HUDEP-2 (cell line): ENCODE measurements at regions not wholly inside any gene's neighbourhood (a gene's known extent, or its start where the extent isn't known, plus 50 kb on each side); places are given as distances from the start of the nearest gene placed in this dataset.

ENCODE experiments used
- DNase-seq, 76 experiments: peaks; one replicate each; lab custom pipeline; 2025; ENCODE audit not compliant: unreplicated experiment in 76 of 76; lab: John Stamatoyannopoulos, UW

DNA sequence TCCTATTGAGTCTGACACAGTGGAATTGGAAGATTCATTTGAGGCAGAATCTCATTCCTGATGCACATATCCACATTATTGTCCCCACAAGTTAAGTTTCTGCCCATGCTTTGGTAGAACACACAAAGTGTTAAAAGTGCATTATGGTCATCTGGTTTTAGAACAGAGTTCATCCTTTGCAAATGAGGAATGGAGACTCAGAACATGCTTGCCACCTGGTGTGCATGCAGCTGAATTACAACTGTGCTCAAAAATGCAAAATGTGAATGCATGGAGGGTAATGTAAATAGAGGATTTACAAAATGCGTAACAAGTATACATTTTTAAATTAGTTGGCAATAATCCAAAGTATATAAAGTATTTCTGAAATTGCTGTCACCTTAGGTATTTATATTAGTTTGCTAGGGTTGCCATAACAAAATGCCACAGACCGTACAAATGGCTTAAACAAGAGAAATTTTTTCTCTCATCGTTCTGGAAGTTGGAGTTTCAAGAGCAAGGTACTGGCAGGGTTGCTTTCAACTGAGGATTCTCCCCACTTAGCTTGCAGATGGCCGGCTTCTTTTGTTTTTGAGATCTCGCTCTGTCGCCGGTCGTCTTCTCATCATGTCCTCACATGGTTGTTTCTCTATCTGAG lies 671.1 kb downstream of the TAF11L14 start:
- DNase-seq, result peak in 1 of 76 experiments; percentile 5

- DNase-seq, result no peak
These were observed 677.0 kb downstream of the TAF11L14 start for GRCh38 chr5:18311266-18311665.

DNA sequence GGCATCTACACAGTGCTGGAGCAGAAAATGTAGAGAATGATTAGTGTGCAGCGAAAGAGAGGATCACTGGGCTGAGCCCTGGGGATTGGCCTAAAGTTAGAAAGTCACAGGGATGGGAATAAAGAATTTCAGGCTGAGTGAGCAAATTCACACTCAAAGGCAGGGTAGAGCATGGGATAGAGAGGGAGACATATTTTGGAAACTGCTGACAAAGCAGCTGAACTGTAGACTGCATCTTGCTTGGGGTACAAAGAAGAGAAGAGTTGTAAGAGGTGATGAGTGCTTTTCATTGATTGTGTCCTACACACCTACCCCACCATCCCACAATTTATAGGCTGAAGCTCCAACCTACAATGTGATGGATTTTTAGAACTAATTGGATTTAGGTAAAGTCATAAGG lies 677.8 kb downstream of the TAF11L14 start:
- no peak for DNase-seq

- peak in 2 of 76 experiments; percentile 1 for DNase-seq
These were observed 680.0 kb downstream of the TAF11L14 start for GRCh38 chr5:18314192-18314778.

DNA sequence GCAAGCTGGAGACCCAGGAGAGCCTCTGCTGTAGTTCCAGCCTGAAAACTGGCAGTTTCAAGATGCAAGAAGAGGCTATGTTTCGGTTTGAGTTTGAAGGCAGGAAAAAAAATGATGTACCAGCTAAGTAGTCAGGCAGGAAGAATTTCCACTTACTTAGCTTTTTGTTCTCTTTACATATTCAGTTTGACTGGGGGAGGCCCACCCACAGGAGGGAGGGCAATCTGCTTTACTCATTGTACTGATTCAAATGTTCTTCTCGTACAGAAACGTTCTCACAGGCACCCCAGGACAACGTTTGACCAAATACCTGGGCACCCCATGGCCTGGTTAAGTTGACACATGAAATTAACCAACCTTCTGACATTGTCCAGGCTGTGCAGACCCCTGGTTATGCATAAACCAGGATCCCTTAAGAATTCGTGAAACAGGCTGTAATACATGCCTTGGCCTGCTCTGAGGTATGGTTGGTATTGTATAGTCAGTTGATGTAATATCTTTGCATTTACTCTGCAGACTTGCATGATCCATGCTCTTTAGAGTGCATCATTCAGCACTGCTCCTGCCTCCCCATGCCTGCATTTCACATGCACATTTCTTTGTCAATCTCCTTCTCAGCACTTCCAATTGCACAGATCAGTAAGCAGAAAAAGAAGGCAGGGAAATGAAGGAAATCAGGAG lies 687.1 kb downstream of the TAF11L14 start:
- no peak for DNase-seq

- DNase-seq, result no peak
These were observed 689.6 kb downstream of the TAF11L14 start for GRCh38 chr5:18323891-18324290.

DNA sequence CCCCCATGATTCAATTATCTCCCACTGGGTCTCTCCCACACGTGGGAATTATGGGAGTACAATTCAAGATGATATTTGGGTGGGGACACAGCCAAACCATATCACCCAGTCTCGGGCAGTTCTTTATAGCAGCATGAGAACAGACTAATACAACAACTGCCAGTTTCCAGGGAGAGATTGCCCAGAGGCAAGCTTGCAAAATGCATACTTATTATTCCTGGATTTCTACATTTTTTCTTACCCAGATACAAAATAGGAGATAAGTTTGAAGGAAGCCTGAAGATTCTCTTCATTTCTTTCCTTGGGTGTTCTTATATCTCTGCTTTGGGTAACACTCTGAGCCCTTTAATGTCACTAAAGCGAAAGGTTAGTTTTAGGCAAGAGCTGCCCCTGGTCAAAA lies 691.2 kb downstream of the TAF11L14 start:
- no peak for DNase-seq

DNA sequence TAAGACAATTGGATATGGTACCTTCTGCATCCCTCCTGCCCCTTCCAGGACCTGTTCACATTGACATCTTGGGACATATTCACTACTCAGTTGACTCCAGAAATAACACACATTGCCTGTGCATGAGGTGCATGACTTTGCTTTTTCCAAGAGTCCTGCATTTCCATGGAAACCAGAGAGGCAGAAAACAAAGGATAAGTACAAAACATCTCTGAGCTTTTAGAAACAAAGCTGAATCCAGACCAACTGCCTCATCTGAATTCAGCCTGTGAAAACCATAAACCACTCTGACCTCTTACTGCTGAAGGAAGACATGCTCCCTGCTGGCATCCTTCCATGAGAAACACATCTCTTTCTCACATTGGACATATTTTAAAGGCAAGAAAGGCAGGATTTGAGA lies 695.1 kb downstream of the TAF11L14 start:
- DNase-seq, result no peak

DNA sequence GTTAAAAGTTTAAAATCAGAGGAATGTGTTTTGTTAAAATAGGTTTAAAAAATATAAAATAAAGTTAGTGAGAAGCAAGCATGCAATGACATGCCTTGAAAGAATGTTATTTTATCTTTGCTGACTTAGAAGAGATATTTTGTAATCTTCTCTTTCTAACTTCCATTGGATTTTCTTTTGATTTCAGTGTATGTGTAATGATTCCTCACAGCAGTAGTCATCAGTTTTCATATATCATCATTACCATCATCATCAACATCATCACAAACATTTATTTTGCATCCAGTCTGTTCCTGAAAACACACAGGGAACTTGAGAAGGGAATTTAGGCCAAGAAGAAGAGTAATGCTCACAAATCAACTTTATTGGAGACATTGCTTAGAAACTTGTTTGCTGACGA lies 699.6 kb downstream of the TAF11L14 start:
- DNase-seq, result no peak

DNA sequence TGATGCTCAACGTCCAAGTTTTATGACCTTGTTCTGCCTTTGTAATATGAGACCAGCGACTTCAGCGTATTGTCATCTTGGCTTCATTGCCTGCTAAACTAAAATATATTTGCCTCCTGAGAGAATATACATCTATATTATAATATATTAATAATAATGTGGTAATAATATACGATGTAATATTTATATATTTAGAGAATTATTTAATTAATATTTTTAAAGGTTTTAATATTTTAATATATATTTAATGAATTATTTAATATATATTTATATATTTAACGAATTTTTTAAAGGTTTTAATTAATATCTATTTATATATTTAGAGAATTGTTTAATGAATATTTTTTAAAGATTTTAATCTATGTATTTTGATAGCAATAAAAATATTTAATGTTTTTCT lies 700.7 kb downstream of the TAF11L14 start:
- no peak for DNase-seq

DNA sequence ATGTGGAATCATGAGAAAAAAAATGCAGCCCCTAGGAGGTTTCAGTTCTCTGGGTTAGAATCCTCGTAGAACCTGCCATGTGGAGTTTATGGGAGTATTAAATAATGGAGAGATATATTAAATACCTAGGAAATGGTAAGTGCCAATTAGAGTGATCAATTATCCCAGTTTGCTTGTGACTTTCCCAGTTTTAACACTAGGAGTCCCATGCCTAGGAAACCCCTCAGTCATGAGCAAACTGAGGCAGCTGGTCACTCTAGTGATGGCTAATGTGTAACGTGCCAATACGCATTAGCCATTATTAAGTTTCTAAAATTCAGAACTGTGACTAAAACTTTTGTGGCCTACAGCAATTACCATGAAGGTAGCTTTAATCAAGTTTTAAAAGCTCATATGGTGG lies 720.6 kb downstream of the TAF11L14 start:
- no peak for DNase-seq

DNA sequence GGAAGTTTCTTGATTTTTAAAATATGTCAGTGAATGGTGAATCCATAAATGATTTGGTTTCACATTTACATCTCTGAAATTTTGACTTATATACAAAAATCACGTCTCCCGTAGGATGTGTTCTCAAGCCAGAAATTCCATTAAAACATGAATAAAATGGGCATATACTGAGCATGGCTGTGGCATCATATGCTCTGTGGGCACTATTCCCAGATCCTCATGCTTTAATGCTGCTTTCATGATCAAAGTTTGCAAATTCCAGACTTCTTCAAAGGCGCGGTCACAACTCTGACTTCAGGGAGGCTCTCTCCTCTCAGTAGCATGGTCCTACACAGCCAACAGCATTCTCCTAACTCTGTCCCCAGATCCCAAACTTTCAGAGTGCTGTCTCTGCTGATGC lies 723.2 kb downstream of the TAF11L14 start:
- no peak for DNase-seq

GRCh38 chr5:18366234-18366633 lies 732.0 kb downstream of the TAF11L14 start:
- no peak for DNase-seq

- no peak for DNase-seq
These were observed 736.3 kb downstream of the TAF11L14 start for GRCh38 chr5:18370531-18370930.

DNA sequence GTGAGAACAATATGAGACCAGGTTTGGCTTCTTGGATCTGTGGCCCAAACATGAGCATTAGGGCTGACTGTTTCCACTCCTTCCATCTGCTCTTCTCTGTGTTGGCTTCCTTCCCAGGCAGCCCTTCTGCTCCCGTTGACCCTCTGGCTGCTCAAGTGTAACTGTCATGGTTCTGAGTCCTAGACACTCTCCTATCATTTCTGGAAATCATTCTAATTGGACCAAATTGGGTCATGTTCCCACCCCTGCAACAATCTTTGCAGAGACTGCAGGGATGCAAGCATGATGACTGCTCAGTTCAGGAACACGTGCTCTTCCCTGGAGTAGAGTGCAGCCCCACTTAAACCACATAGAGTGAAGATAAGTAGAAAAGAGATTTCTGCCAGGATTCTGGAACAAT lies 741.4 kb downstream of the TAF11L14 start:
- DNase-seq, result no peak

DNA sequence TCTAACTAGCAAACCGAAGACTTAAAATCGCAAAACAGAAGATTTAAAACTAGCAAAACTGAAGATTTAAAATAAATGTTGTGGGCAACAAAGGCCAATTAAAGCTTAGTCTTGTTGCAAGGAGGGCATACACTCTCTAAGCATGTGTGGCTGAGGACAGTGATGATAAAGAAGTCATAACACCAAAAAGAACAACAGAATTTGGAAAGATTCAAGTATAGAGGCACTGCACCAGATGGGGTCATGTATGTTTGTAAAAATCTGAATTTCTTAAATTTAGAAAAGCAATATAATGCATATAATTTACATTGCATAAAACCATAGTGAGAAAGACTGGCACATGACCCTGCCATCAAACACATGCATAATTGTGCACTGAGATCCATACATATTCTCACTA lies 743.8 kb downstream of the TAF11L14 start:
- no peak for DNase-seq

GRCh38 chr5:18379189-18379588 lies 744.9 kb downstream of the TAF11L14 start:
- DNase-seq, result no peak

- no peak for DNase-seq
These were observed 746.6 kb downstream of the TAF11L14 start for GRCh38 chr5:18380729-18381362.

GRCh38 chr5:18393565-18394442 lies 759.5 kb downstream of the TAF11L14 start:
- peak in 15 of 76 experiments; percentile 0 to 28 (median 2) for DNase-seq

DNA sequence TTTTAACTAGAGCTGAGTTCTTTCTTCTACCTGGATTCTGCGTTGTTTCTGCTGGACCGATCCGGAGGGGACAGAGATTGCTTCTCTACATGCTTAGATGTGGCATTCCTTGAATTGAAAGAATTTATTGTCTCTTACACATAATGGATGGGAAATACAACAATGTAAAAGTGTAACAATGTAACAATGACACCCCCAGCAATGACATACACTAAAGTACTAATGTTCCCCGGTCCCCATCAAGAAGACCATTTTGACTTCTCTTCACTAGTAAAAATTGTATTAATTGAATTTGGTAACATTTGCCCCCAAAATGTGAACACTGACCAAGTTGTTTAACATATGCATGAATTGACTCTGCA lies 760.2 kb downstream of the TAF11L14 start:
- no peak for DNase-seq
